Gastrocnemius medialis (tissue), 4 donors: ENCODE measurements at regions not wholly inside any gene's neighbourhood (a gene's known extent, or its start where the extent isn't known, plus 50 kb on each side); places are given as distances from the start of the nearest gene placed in this dataset.
"Not testable (repeated sequence)": the region's sequence is repeated elsewhere in the genome, so short reads cannot be mapped to it uniquely, and the experiment has no call there.

Source experiments
- ATAC-seq, 2 donors: fragments of 150-250 bp; one replicate each; pipeline ENCODE4 v1.9.1; 2016
- DNase-seq, 2 donors: peaks; one replicate each; pipeline ENCODE4 v3.0.0-alpha.2; 2019
- H3K27ac ChIP-seq, 4 donors: fragments of 200-600 bp; sonication (generic); 1 replicate in 1 of 4; 2 replicates in 3 of 4; pipeline ENCODE4 v1.5.1; 2016 to 2018; ENCODE audit warnings: mild to moderate bottlenecking in 2 of 4, moderate library complexity in 1 of 4
- H3K27me3 ChIP-seq, 3 donors: fragments of 200-600 bp; sonication (generic) in 2 of 3; 1 replicate in 1 of 3; 2 replicates in 2 of 3; pipeline versions ENCODE4 v1.5.1 to v1.6.0; 2016 to 2019; ENCODE audit warnings: mild to moderate bottlenecking in 1 of 3, moderate library complexity in 1 of 3
- H3K36me3 ChIP-seq, 2 donors: fragments of 200-600 bp; sonication (generic) in 1 of 2; one replicate each; pipeline ENCODE4 v1.5.1; 2017 to 2018
- H3K4me1 ChIP-seq, 2 donors: fragments of 200-600 bp; sonication (generic) in 1 of 2; one replicate each; pipeline ENCODE4 v1.5.1; 2016 to 2017; ENCODE audit warnings: mild to moderate bottlenecking in 2 of 2
- H3K4me3 ChIP-seq, 4 donors: fragments of 200-600 bp; sonication (generic) in 3 of 4; 1 replicate in 1 of 4; 2 replicates in 3 of 4; pipeline ENCODE4 v1.5.1; 2016 to 2019; ENCODE audit warnings: mild to moderate bottlenecking in 2 of 4
- H3K9me3 ChIP-seq, 3 donors: fragments of 200-600 bp; sonication (generic) in 2 of 3; 1 replicate in 1 of 3; 2 replicates in 2 of 3; pipeline ENCODE4 v1.5.1; 2016 to 2019
- in situ Hi-C, 4 donors: fragments of 200-750 bp; cut with MboI; loops; one replicate each; pipeline versions ENCODE4 v1.15.0 to v1.8.0; 2017; ENCODE audit warnings: low sequenced_read_pairs in 4 of 4
- intact Hi-C: fragments of 100-400 bp; cut with DNase I; formaldehyde crosslinking; loops from one replicate; pipeline ENCODE4 v1.15.1; 2023; ENCODE audit warnings: low total_unique reads

DNA sequence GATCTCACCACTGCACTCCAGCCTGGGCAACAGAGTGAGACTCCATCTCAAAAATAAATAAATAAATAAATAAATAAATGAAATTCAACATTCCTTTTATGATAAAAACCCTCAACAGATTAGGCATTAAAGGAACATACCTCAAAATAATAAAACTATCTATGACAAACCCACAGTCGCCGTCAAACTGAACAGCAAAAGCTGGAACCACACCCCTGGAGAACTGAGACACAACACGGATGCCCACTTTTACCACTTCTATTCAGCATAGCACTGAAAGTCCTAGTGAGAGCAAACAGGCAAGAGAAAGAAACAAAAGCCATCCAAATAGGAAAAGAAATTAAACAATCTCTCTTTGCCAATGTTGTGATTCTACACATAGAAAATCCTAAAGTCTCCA, 499.9 kb upstream of the TPTE start:
- H3K9me3 ChIP-seq, intact Hi-C loops, H3K36me3 ChIP-seq, DNase-seq, in situ Hi-C loops, H3K4me3 ChIP-seq, ATAC-seq, H3K27ac ChIP-seq, H3K27me3 ChIP-seq, H3K4me1 ChIP-seq: not testable (repeated sequence)

DNA sequence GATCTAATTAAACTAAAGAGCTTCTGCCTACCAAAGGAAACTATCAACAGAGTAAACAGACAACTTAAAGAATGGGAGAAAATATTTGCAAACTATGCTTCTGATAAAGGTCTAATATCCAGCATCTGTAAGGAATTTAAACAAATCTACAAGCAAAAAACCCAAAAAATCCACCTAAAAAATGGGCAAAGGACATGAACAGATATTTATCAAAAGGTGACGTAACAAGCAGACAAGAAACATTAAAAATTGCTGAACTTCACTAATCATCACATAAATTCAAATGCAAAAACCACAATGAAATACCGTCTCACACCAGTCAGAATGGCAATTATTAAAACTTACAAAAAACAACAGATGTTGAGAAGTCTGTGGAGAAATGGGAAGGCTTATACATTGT, 498.6 kb upstream of the TPTE start:
- H3K4me1 ChIP-seq, intact Hi-C loops, H3K4me3 ChIP-seq, in situ Hi-C loops, ATAC-seq, H3K27ac ChIP-seq, H3K9me3 ChIP-seq, H3K36me3 ChIP-seq, H3K27me3 ChIP-seq, DNase-seq: not testable (repeated sequence)
